ENCODE measurements at regions not wholly inside any gene's neighbourhood (a gene's known extent, or its start where the extent isn't known, plus 50 kb on each side); places are given as distances from the start of the nearest gene placed in this dataset.

DNA sequence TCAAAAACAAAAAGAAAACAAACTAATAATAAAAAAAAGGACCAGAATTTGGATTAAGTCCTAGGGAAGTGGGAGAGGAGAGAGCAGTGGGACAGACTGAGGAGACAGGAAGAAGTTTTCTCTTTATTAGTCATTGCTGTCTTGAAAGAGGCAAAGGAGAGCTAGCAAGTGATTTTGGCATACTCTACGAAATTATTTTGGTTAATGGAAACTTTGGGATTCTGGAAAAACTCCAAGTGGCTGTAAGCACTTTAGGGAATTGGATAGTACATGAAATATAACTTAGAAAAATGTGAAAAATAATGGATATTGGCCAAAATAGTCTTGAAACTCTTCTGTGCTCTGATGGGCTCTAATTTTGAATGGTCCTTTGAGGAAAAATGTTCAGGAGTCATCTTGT is 1641.8 kb upstream of the WWC1 start:
- Histone ChIP-seq H2AFZ (ENCODE audit: low read length) (no peak overlapping the region), H3K9ac (ENCODE audit: insufficient read depth, low read depth, low read length) (no peak overlapping the region), H3K27ac (ENCODE audit: extremely low read length, insufficient read depth, low read length) (no peak overlapping the region), H3K79me2 (ENCODE audit: insufficient read depth, low read length) (no peaks in the 10 kb centered on the region), H4K20me1 (ENCODE audit: insufficient read depth, low read length) (no peaks in the 10 kb centered on the region), H3K36me3 (replicated peaks in 1 of 2; ENCODE audit: control insufficient read depth in 1 of 2, insufficient read depth in 2 of 2, low read length in 2 of 2) (no peaks in the 10 kb centered on the region), H3K4me3 (replicated peaks in 1 of 3; ENCODE audit: insufficient read depth in 1 of 3, low read depth in 2 of 3, low read length in 3 of 3) (no peak overlapping the region), H3K9me3 (ENCODE audit: low read length) (peaks cover 83% of the 10 kb centered on the region), H3K4me2 (ENCODE audit: low read depth, low read length) (no peak overlapping the region), H3K27me3 (ENCODE audit: control insufficient read depth in 1 of 2, insufficient read depth in 2 of 2, low read length in 2 of 2) (no peaks in the 10 kb centered on the region), H3K4me1 (ENCODE audit: insufficient read depth, low read length) (no peaks in the 10 kb centered on the region)
- no peak for DNase-seq (ENCODE audit: low spot score)
- CTCF ChIA-PET (ENCODE audit: low intra/inter-chr PET ratio, low total read pairs) = no interaction called here
- POLR2A ChIA-PET = no interaction called here
- in situ Hi-C loops (cut with HindIII; ENCODE audit: extremely low pct_ligation_motif_present, low pct_unique_long_range_greater_than_20kb) = no loop called here
- intact Hi-C loops (cut with micrococcal nuclease; ENCODE audit: unreplicated experiment) = no loop called here
- no peak for FAIRE-seq
- WGBS (ENCODE audit: low lambda C conversion rate) = 0% methylated on average over 1 of the region's 1 CpG
- no peak for ATAC-seq
- no TSS peak for BruUV-seq (replicated peaks)
- no peak for TF ChIP-seq ZNF256 (CRISPR knock-in tag; conservative IDR thresholded peaks at IDR 0.05)
- TF ChIP-seq, protein P1, sequence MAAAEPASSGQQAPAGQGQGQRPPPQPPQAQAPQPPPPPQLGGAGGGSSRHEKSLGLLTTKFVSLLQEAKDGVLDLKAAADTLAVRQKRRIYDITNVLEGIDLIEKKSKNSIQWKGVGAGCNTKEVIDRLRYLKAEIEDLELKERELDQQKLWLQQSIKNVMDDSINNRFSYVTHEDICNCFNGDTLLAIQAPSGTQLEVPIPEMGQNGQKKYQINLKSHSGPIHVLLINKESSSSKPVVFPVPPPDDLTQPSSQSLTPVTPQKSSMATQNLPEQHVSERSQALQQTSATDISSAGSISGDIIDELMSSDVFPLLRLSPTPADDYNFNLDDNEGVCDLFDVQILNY (CRISPR knock-in tag; conservative IDR thresholded peaks at IDR 0.05) = no peak
- TF ChIP-seq, protein P2, sequence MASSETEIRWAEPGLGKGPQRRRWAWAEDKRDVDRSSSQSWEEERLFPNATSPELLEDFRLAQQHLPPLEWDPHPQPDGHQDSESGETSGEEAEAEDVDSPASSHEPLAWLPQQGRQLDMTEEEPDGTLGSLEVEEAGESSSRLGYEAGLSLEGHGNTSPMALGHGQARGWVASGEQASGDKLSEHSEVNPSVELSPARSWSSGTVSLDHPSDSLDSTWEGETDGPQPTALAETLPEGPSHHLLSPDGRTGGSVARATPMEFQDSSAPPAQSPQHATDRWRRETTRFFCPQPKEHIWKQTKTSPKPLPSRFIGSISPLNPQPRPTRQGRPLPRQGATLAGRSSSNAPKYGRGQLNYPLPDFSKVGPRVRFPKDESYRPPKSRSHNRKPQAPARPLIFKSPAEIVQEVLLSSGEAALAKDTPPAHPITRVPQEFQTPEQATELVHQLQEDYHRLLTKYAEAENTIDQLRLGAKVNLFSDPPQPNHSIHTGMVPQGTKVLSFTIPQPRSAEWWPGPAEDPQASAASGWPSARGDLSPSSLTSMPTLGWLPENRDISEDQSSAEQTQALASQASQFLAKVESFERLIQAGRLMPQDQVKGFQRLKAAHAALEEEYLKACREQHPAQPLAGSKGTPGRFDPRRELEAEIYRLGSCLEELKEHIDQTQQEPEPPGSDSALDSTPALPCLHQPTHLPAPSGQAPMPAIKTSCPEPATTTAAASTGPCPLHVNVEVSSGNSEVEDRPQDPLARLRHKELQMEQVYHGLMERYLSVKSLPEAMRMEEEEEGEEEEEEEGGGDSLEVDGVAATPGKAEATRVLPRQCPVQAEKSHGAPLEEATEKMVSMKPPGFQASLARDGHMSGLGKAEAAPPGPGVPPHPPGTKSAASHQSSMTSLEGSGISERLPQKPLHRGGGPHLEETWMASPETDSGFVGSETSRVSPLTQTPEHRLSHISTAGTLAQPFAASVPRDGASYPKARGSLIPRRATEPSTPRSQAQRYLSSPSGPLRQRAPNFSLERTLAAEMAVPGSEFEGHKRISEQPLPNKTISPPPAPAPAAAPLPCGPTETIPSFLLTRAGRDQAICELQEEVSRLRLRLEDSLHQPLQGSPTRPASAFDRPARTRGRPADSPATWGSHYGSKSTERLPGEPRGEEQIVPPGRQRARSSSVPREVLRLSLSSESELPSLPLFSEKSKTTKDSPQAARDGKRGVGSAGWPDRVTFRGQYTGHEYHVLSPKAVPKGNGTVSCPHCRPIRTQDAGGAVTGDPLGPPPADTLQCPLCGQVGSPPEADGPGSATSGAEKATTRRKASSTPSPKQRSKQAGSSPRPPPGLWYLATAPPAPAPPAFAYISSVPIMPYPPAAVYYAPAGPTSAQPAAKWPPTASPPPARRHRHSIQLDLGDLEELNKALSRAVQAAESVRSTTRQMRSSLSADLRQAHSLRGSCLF (CRISPR knock-in tag; IDR thresholded peaks at IDR 0.05; ENCODE audit: borderline replicate concordance) = no peak
- no peak for TF ChIP-seq FOXM1 (CRISPR knock-in tag; IDR thresholded peaks at IDR 0.05)
- no peak for TF ChIP-seq AGO1 (IDR thresholded peaks at IDR 0.05; ENCODE audit: low read depth, low read length, poor library complexity, severe bottlenecking)
- no peak for TF ChIP-seq ZSCAN30 (CRISPR knock-in tag; IDR thresholded peaks at IDR 0.05)
- TF ChIP-seq, protein P3, sequence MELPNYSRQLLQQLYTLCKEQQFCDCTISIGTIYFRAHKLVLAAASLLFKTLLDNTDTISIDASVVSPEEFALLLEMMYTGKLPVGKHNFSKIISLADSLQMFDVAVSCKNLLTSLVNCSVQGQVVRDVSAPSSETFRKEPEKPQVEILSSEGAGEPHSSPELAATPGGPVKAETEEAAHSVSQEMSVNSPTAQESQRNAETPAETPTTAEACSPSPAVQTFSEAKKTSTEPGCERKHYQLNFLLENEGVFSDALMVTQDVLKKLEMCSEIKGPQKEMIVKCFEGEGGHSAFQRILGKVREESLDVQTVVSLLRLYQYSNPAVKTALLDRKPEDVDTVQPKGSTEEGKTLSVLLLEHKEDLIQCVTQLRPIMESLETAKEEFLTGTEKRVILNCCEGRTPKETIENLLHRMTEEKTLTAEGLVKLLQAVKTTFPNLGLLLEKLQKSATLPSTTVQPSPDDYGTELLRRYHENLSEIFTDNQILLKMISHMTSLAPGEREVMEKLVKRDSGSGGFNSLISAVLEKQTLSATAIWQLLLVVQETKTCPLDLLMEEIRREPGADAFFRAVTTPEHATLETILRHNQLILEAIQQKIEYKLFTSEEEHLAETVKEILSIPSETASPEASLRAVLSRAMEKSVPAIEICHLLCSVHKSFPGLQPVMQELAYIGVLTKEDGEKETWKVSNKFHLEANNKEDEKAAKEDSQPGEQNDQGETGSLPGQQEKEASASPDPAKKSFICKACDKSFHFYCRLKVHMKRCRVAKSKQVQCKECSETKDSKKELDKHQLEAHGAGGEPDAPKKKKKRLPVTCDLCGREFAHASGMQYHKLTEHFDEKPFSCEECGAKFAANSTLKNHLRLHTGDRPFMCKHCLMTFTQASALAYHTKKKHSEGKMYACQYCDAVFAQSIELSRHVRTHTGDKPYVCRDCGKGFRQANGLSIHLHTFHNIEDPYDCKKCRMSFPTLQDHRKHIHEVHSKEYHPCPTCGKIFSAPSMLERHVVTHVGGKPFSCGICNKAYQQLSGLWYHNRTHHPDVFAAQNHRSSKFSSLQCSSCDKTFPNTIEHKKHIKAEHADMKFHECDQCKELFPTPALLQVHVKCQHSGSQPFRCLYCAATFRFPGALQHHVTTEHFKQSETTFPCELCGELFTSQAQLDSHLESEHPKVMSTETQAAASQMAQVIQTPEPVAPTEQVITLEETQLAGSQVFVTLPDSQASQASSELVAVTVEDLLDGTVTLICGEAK (IDR thresholded peaks at IDR 0.05) = no peak
- TF ChIP-seq, protein P3 (CRISPR knock-in tag; IDR thresholded peaks at IDR 0.05) = no peak
- TF ChIP-seq HOXA3 (CRISPR knock-in tag; IDR thresholded peaks at IDR 0.05) = no peak
- no peak for TF ChIP-seq NKX3-1 (CRISPR knock-in tag; IDR thresholded peaks at IDR 0.05)
- no peak for TF ChIP-seq SMC3 (IDR thresholded peaks at IDR 0.05; ENCODE audit: low read length)
- TF ChIP-seq ZNF773 (CRISPR knock-in tag; IDR thresholded peaks at IDR 0.05; ENCODE audit: borderline replicate concordance) = no peak
